Type B pancreatic cell (in vitro differentiated cells): ENCODE measurements at regions not wholly inside any gene's neighbourhood (a gene's known extent, or its start where the extent isn't known, plus 50 kb on each side); places are given as distances from the start of the nearest gene placed in this dataset.

Source experiments
- DNase-seq: peaks from one replicate; pipeline ENCODE4 v3.0.0; 2021; ENCODE audit warnings: mixed read lengths; ENCODE audit not compliant: unreplicated experiment; ENCODE audit errors: extremely low spot score
- H3K27ac Mint-ChIP-seq: 2 replicates; pipeline ENCODE4 v1.8.0; 2021; ENCODE audit warnings: mild to moderate bottlenecking, mixed read lengths
- H3K27me3 Mint-ChIP-seq: 2 replicates; pipeline ENCODE4 v1.8.0; 2021; ENCODE audit warnings: mixed read lengths
- H3K36me3 Mint-ChIP-seq: 2 replicates; pipeline ENCODE4 v1.8.0; 2021; ENCODE audit warnings: mixed read lengths
- H3K4me1 Mint-ChIP-seq: one replicate; pipeline ENCODE4 v1.8.0; 2021; ENCODE audit warnings: mixed read lengths; ENCODE audit not compliant: unreplicated experiment
- H3K4me3 Mint-ChIP-seq: 2 replicates; pipeline ENCODE4 v1.8.0; 2021; ENCODE audit warnings: mild to moderate bottlenecking, mixed read lengths
- H3K9me3 Mint-ChIP-seq: 2 replicates; pipeline ENCODE4 v1.8.0; 2021; ENCODE audit warnings: mixed read lengths
- TF ChIP-seq, protein P1 (sequence below): fragments of 200-600 bp; sonication (generic); conservative IDR thresholded peaks from 2 replicates; pipeline ENCODE4 v1.5.0; 2021; ENCODE audit warnings: antibody characterized with exemption, mild to moderate bottlenecking

DNA sequence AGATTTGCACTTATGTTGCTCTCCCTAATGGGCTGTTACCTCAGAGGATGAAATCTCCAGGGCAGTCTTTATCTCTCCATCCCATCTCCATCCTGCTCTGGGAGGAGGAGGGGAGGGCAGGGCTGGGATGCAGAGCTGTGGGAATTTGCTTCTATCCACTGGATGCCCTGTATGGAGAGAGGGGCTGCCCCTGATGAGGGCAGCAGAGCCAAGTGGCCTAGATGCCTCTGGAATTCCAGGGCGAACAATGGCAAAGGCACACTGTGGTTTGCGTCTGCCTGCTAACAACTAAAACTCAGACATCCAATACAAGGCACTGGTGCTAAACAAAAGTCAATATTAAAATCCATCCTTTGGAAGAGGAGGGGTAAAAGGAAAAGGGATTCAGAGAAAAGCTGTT lies 165.1 kb downstream of the COG6 start:
- H3K36me3 Mint-ChIP-seq: no peaks in the 10 kb centered on the region
- TF ChIP-seq, protein P1, sequence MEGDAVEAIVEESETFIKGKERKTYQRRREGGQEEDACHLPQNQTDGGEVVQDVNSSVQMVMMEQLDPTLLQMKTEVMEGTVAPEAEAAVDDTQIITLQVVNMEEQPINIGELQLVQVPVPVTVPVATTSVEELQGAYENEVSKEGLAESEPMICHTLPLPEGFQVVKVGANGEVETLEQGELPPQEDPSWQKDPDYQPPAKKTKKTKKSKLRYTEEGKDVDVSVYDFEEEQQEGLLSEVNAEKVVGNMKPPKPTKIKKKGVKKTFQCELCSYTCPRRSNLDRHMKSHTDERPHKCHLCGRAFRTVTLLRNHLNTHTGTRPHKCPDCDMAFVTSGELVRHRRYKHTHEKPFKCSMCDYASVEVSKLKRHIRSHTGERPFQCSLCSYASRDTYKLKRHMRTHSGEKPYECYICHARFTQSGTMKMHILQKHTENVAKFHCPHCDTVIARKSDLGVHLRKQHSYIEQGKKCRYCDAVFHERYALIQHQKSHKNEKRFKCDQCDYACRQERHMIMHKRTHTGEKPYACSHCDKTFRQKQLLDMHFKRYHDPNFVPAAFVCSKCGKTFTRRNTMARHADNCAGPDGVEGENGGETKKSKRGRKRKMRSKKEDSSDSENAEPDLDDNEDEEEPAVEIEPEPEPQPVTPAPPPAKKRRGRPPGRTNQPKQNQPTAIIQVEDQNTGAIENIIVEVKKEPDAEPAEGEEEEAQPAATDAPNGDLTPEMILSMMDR: no peak

DNA sequence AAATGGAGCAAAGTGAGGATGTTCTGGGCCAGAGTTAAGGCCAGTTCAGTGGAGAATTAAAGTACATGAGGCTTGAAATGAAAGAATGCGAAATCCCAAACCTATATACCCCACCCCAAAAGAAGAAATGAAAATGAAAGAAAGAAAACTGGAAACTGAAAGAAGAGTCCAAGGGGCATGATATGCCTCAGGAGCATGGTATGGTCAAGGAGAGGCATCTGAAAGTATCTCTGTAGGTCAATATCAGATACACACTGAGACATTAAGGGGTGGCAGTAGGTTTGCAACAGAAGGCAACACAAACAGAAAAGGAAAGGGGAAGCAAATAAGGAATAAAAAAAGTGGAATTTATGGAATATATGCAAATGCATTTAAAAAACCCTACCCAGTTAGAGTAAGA lies 166.5 kb downstream of the COG6 start:
- Mint-ChIP-seq H3K27me3 (peaks cover 10% of the 10 kb centered on the region), H3K4me3 (no peak overlapping the region), H3K9me3 (no peaks in the 10 kb centered on the region), H3K27ac (no peak overlapping the region), H3K36me3 (no peaks in the 10 kb centered on the region), H3K4me1 (peaks cover 6% of the 10 kb centered on the region)
- DNase-seq: no peak
- TF ChIP-seq, protein P1: no peak

More for the DNA sequence above, 165.1 kb downstream of the COG6 start:
- H3K27me3 Mint-ChIP-seq: peaks cover 10% of the 10 kb centered on the region
- no peak overlapping the region for H3K4me3 Mint-ChIP-seq
- H3K27ac Mint-ChIP-seq: no peak overlapping the region
- peaks cover 6% of the 10 kb centered on the region for H3K4me1 Mint-ChIP-seq
- H3K9me3 Mint-ChIP-seq: no peaks in the 10 kb centered on the region
- no peak for DNase-seq

DNA sequence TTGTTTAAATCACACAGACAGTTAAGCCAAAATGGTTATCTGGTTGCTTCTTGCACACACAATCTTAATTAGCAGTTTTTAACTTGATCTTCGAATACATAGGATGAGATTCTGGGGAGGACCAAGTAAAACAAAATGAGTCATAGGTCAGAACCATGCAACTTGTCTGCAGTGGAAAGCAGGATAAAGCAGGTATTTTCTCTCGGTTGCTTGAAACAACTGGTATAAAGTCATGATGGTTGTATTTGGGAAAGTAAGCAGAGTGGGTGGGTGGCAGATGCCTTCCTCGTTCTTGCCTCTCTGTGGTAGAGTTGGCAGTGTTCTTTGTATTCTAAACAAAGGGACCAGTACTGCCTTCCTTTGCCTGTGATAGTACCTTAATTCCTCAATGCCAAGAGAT lies 167.0 kb downstream of the COG6 start:
- H3K9me3 Mint-ChIP-seq: no peaks in the 10 kb centered on the region
- peaks cover 6% of the 10 kb centered on the region for H3K4me1 Mint-ChIP-seq
- TF ChIP-seq, protein P1: no peak

DNA sequence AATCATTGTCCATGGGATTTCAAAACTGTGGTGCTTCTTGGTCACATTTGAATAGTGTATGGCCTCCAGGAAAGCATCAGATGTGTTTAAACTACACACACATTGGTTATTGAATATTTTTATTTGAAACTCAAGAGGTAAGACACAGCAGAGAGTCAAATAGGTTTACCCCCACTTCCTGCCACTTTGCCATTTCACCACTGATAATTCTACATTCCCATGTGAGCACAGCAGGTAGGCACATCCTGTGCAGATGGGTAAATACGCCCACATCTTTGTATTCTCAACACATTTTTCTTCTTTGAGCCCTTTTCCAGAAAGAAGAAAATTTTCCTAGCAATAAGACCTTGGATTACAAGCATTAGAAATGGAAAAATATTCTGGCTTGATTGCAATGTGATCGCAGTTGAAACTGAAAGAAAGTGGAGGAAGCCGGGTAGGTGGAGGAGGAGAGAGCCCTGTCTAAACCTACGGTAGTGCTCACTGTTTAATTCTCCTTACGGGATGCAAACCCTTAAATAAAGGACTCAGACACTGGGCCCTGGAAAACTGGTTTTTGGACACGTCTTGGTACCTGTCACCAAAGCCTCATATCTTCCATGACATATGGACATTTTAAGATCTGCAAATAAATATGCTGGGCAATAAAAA lies 167.7 kb downstream of the COG6 start:
- Mint-ChIP-seq H3K27ac (no peak overlapping the region), H3K4me3 (no peak overlapping the region), H3K4me1 (peaks cover 6% of the 10 kb centered on the region), H3K27me3 (peaks cover 10% of the 10 kb centered on the region), H3K9me3 (no peaks in the 10 kb centered on the region), H3K36me3 (no peaks in the 10 kb centered on the region)
- DNase-seq: no peak
- TF ChIP-seq, protein P1: no peak

More for the DNA sequence above, 167.0 kb downstream of the COG6 start:
- H3K4me3 Mint-ChIP-seq: no peak overlapping the region
- DNase-seq: no peak
- H3K27me3 Mint-ChIP-seq: peaks cover 10% of the 10 kb centered on the region
- no peak overlapping the region for H3K27ac Mint-ChIP-seq
- no peaks in the 10 kb centered on the region for H3K36me3 Mint-ChIP-seq

DNA sequence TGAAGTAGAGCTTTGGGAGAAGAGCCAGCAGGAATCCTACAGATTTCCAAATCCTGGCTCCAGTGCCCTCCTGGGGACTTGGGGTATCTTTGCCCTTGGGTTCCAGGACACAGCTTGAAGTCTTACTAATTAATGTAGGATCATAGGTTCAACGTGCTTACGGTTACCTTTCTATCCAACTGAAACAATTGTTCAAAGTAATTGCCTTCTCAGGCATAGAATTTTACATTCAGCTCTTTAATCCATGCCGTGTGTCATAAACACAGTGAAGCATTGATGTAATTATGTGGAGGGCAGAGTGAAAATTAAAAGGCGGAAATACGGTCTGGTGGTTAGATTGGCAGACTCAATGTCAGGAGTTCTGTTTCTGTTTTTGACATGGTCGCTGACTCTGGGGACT lies 170.4 kb downstream of the COG6 start:
- Mint-ChIP-seq H3K36me3 (no peaks in the 10 kb centered on the region), H3K27me3 (peaks cover 10% of the 10 kb centered on the region), H3K4me3 (no peak overlapping the region), H3K4me1 (no peaks in the 10 kb centered on the region), H3K9me3 (no peaks in the 10 kb centered on the region), H3K27ac (no peak overlapping the region)
- DNase-seq: no peak
- TF ChIP-seq, protein P1: no peak
